HL-60 (cell line): ENCODE measurements at regions not wholly inside any gene's neighbourhood (a gene's known extent, or its start where the extent isn't known, plus 50 kb on each side); places are given as distances from the start of the nearest gene placed in this dataset.
A peak's percentile ranks its signal among the peaks of the same experiment; 100 is the strongest.

Experiments
- REST ChIP-seq: IDR thresholded peaks from 2 replicates; pipeline ENCODE4 v1.6.1; 2012; ENCODE audit warnings: low read depth; ENCODE audit not compliant: insufficient replicate concordance
- TF ChIP-seq, protein P1 (sequence below): IDR thresholded peaks from one replicate; pipeline ENCODE4 v1.5.1; 2011; ENCODE audit warnings: low read length, control low read depth, inconsistent platforms; ENCODE audit not compliant: insufficient read depth

DNA sequence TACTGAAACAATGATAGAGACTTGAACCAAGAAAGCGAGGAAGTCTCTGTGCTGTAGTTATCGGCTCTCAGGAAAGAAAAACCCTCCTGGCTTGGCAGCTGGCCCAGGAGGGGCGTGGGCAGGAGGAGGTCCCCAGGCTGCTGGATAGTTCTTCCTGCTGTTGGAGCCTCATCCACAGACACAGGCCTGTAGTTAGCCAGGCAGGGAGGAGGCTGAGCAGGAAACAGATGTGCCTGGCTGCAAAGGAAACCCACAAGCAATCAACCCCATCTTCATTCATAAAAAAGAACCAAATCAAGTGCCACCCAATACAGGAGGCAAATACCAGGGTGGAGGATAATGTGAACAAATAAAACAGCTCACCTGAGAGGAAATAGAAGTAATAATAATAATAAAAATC lies 86.2 kb downstream of the IRS2 start:
- TF ChIP-seq, protein P1, sequence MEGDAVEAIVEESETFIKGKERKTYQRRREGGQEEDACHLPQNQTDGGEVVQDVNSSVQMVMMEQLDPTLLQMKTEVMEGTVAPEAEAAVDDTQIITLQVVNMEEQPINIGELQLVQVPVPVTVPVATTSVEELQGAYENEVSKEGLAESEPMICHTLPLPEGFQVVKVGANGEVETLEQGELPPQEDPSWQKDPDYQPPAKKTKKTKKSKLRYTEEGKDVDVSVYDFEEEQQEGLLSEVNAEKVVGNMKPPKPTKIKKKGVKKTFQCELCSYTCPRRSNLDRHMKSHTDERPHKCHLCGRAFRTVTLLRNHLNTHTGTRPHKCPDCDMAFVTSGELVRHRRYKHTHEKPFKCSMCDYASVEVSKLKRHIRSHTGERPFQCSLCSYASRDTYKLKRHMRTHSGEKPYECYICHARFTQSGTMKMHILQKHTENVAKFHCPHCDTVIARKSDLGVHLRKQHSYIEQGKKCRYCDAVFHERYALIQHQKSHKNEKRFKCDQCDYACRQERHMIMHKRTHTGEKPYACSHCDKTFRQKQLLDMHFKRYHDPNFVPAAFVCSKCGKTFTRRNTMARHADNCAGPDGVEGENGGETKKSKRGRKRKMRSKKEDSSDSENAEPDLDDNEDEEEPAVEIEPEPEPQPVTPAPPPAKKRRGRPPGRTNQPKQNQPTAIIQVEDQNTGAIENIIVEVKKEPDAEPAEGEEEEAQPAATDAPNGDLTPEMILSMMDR: no peak
- TF ChIP-seq REST: peak; percentile 69
